ENCODE measurements at regions not wholly inside any gene's neighbourhood (a gene's known extent, or its start where the extent isn't known, plus 50 kb on each side); places are given as distances from the start of the nearest gene placed in this dataset.

GRCh38 chr12:60349232-60349978, 753.6 kb downstream of the SLC16A7 start:
- H3K27me3 ChIP-seq (ENCODE audit: control insufficient read depth, insufficient read depth, low read length): no peaks in the 10 kb centered on the region
- no peak overlapping the region for H3K4me2 ChIP-seq (ENCODE audit: low read length)
- no peaks in the 10 kb centered on the region for H3K4me1 ChIP-seq (ENCODE audit: control insufficient read depth, insufficient read depth, low read length)
- no peaks in the 10 kb centered on the region for H3K36me3 ChIP-seq (ENCODE audit: insufficient read depth, low read length)
- no peak overlapping the region for H3K4me3 ChIP-seq (ENCODE audit: low read length)
- no peaks in the 10 kb centered on the region for H3K9me3 ChIP-seq (replicated peaks; ENCODE audit: low read length)
- H3K9ac ChIP-seq (ENCODE audit: low read depth, low read length): no peak overlapping the region

DNA sequence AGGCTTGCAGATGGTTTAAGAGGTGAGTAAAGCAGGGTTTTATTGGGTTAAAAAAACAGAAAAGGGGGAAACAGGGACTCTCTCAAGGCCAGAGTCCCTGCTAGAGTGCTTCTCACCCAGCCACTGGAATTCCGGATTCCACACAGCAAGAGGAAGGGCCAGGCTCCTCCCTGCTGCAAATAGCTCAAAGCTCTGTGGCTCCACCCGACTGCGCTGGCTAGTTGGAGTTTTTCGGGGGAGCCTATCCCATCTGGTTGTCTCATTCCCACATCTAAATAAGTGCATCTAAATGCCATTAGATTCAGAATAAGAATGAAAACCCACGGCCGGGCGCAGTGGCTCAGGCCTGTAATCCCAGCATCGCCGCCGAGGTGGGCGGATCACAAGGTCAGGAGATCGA, 791.5 kb downstream of the SLC16A7 start:
- Histone ChIP-seq H3K27me3 (ENCODE audit: control insufficient read depth, insufficient read depth, low read length) (no peaks in the 10 kb centered on the region), H3K36me3 (ENCODE audit: insufficient read depth, low read length) (no peaks in the 10 kb centered on the region), H3K9me3 (replicated peaks; ENCODE audit: low read length) (peaks cover 5% of the 10 kb centered on the region), H3K9ac (ENCODE audit: low read depth, low read length) (no peak overlapping the region), H3K4me1 (ENCODE audit: control insufficient read depth, insufficient read depth, low read length) (no peaks in the 10 kb centered on the region), H3K4me3 (ENCODE audit: low read length) (no peak overlapping the region), H3K4me2 (ENCODE audit: low read length) (no peak overlapping the region)

GRCh38 chr12:60391051-60391450, 795.2 kb downstream of the SLC16A7 start:
- no peak overlapping the region for H3K4me3 ChIP-seq (ENCODE audit: low read length)
- no peaks in the 10 kb centered on the region for H3K27me3 ChIP-seq (ENCODE audit: control insufficient read depth, insufficient read depth, low read length)
- no peak overlapping the region for H3K4me2 ChIP-seq (ENCODE audit: low read length)
- no peak overlapping the region for H3K9ac ChIP-seq (ENCODE audit: low read depth, low read length)
- no peaks in the 10 kb centered on the region for H3K4me1 ChIP-seq (ENCODE audit: control insufficient read depth, insufficient read depth, low read length)
- no peaks in the 10 kb centered on the region for H3K36me3 ChIP-seq (ENCODE audit: insufficient read depth, low read length)
- peaks cover 11% of the 10 kb centered on the region for H3K9me3 ChIP-seq (replicated peaks; ENCODE audit: low read length)

DNA sequence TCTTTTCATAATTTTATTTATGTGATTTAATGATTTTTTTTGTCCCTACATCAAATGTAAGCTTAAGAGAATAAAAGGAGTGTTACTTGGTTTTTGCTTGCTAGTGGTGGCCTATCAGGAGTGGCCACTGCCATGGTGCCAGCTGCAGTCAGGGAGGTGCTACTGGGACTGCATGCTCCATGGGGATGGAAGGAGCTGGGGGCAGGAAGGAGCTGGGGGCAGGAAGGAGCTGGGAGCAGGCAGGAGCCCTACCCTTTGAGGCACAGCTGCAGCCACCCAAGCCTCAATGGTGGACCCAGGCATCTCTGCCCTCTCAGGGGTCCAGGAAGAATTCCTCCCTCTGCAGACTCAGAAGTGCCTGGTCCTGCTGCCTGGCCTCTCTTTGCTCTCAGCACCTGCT, 796.0 kb downstream of the SLC16A7 start:
- Histone ChIP-seq H3K4me1 (ENCODE audit: control insufficient read depth, insufficient read depth, low read length) (no peaks in the 10 kb centered on the region), H3K27me3 (ENCODE audit: control insufficient read depth, insufficient read depth, low read length) (no peaks in the 10 kb centered on the region), H3K36me3 (ENCODE audit: insufficient read depth, low read length) (no peaks in the 10 kb centered on the region), H3K9me3 (replicated peaks; ENCODE audit: low read length) (peaks cover 11% of the 10 kb centered on the region), H3K4me3 (ENCODE audit: low read length) (no peak overlapping the region), H3K9ac (ENCODE audit: low read depth, low read length) (no peak overlapping the region), H3K4me2 (ENCODE audit: low read length) (no peak overlapping the region)

DNA sequence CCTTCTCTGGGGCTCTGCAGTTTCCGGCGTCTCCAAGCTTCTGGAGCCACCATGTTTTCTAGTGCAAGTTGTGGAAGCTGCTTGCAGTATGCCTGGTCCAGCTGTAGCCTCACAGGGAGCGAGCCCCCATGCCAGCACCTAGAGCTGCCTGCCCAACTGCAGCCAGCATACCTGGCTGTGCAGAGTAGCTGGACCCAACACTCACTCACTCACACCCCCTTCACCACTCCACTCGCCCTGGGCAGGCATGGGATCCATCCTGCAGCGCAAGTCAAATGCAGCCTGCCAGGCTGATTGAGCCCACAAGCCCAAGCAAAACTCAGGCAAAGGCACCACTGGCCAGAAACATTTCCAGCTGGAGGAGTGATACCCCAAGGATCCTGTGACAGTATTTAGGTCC, 797.3 kb downstream of the SLC16A7 start:
- H3K4me3 ChIP-seq (ENCODE audit: low read length): no peak overlapping the region
- H3K9ac ChIP-seq (ENCODE audit: low read depth, low read length): no peak overlapping the region
- no peaks in the 10 kb centered on the region for H3K27me3 ChIP-seq (ENCODE audit: control insufficient read depth, insufficient read depth, low read length)
- H3K9me3 ChIP-seq (replicated peaks; ENCODE audit: low read length): peaks cover 7% of the 10 kb centered on the region
- no peaks in the 10 kb centered on the region for H3K36me3 ChIP-seq (ENCODE audit: insufficient read depth, low read length)
- no peaks in the 10 kb centered on the region for H3K4me1 ChIP-seq (ENCODE audit: control insufficient read depth, insufficient read depth, low read length)
- H3K4me2 ChIP-seq (ENCODE audit: low read length): no peak overlapping the region

DNA sequence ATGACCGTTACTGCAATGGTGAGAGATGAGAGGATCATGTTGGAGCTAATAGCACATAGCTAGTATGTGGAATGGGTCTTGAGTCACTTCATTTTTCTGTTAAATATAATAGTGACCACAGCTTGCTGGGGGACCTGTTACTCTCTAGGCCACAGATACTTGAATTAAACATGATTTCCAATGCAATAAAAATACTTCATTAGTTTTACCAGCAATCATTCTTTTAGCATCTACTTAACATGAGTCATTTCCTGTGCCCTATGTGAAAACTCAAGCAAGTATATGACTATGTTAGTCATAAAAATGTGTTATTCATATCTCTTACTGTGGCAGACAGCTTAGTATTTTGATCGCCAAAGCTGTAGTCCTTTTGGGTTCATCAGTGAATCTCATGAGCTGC, 798.8 kb downstream of the SLC16A7 start:
- Histone ChIP-seq H3K4me3 (ENCODE audit: low read length) (no peak overlapping the region), H3K27me3 (ENCODE audit: control insufficient read depth, insufficient read depth, low read length) (no peaks in the 10 kb centered on the region), H3K9ac (ENCODE audit: low read depth, low read length) (no peak overlapping the region), H3K36me3 (ENCODE audit: insufficient read depth, low read length) (no peaks in the 10 kb centered on the region), H3K9me3 (replicated peaks; ENCODE audit: low read length) (peaks cover 5% of the 10 kb centered on the region), H3K4me1 (ENCODE audit: control insufficient read depth, insufficient read depth, low read length) (no peaks in the 10 kb centered on the region), H3K4me2 (ENCODE audit: low read length) (no peak overlapping the region)

GRCh38 chr12:60398547-60398946, 802.7 kb downstream of the SLC16A7 start:
- no peaks in the 10 kb centered on the region for H3K36me3 ChIP-seq (ENCODE audit: insufficient read depth, low read length)
- H3K27me3 ChIP-seq (ENCODE audit: control insufficient read depth, insufficient read depth, low read length): no peaks in the 10 kb centered on the region
- H3K4me2 ChIP-seq (ENCODE audit: low read length): no peak overlapping the region
- no peak overlapping the region for H3K4me3 ChIP-seq (ENCODE audit: low read length)
- H3K9me3 ChIP-seq (replicated peaks; ENCODE audit: low read length): no peaks in the 10 kb centered on the region
- H3K9ac ChIP-seq (ENCODE audit: low read depth, low read length): no peak overlapping the region
- H3K4me1 ChIP-seq (ENCODE audit: control insufficient read depth, insufficient read depth, low read length): no peaks in the 10 kb centered on the region

DNA sequence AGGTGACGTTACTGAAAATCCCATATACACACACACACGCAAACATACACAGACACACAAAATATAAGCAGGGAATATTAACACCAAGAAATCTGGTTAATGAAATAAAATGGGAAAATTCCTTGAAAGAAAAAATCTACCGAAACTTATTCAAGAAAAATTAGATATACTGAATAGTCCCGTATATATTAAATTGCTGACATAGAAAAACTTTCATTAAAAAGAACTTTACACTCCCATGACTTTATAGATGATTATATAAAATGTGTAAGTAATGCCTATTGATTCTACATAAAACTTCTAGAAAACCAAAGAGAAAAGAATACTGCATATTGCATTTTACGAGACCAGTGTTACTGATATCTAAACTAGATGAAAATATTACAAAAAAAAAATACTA, 803.2 kb downstream of the SLC16A7 start:
- no peaks in the 10 kb centered on the region for H3K36me3 ChIP-seq (ENCODE audit: insufficient read depth, low read length)
- H3K9ac ChIP-seq (ENCODE audit: low read depth, low read length): no peak overlapping the region
- no peaks in the 10 kb centered on the region for H3K4me1 ChIP-seq (ENCODE audit: control insufficient read depth, insufficient read depth, low read length)
- no peaks in the 10 kb centered on the region for H3K9me3 ChIP-seq (replicated peaks; ENCODE audit: low read length)
- no peaks in the 10 kb centered on the region for H3K27me3 ChIP-seq (ENCODE audit: control insufficient read depth, insufficient read depth, low read length)
- no peak overlapping the region for H3K4me3 ChIP-seq (ENCODE audit: low read length)
- no peak overlapping the region for H3K4me2 ChIP-seq (ENCODE audit: low read length)

GRCh38 chr12:60402996-60403395, 807.2 kb downstream of the SLC16A7 start:
- H3K36me3 ChIP-seq (ENCODE audit: insufficient read depth, low read length): no peaks in the 10 kb centered on the region
- no peaks in the 10 kb centered on the region for H3K4me1 ChIP-seq (ENCODE audit: control insufficient read depth, insufficient read depth, low read length)
- no peak overlapping the region for H3K4me2 ChIP-seq (ENCODE audit: low read length)
- no peaks in the 10 kb centered on the region for H3K9me3 ChIP-seq (replicated peaks; ENCODE audit: low read length)
- H3K27me3 ChIP-seq (ENCODE audit: control insufficient read depth, insufficient read depth, low read length): no peaks in the 10 kb centered on the region
- H3K9ac ChIP-seq (ENCODE audit: low read depth, low read length): no peak overlapping the region
- H3K4me3 ChIP-seq (ENCODE audit: low read length): no peak overlapping the region

GRCh38 chr12:60415351-60415750, 819.5 kb downstream of the SLC16A7 start:
- H3K9ac ChIP-seq (ENCODE audit: low read depth, low read length): no peak overlapping the region
- no peak overlapping the region for H3K4me3 ChIP-seq (ENCODE audit: low read length)
- H3K36me3 ChIP-seq (ENCODE audit: insufficient read depth, low read length): no peaks in the 10 kb centered on the region
- no peak overlapping the region for H3K4me2 ChIP-seq (ENCODE audit: low read length)
- H3K9me3 ChIP-seq (replicated peaks; ENCODE audit: low read length): no peaks in the 10 kb centered on the region
- no peaks in the 10 kb centered on the region for H3K4me1 ChIP-seq (ENCODE audit: control insufficient read depth, insufficient read depth, low read length)
- no peaks in the 10 kb centered on the region for H3K27me3 ChIP-seq (ENCODE audit: control insufficient read depth, insufficient read depth, low read length)

DNA sequence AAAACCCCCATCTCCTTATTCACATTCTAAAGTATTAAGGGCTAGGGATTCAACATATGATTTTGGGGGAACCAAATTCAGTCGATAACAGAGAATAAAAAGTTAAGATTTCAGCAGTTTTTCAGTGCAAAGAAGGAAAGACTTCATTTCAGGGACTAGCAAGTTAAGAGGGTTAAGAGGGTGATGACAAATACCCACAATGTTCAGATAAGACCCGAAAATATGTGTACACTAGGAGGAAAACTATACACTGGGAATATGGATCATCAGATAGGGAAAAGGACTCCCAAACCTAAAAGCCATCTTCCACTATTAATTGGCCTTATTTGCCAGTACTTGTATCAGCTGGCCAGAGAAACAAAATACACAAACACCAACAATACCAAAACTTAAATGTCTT, 824.2 kb downstream of the SLC16A7 start:
- Histone ChIP-seq H3K4me1 (ENCODE audit: control insufficient read depth, insufficient read depth, low read length) (no peaks in the 10 kb centered on the region), H3K4me2 (ENCODE audit: low read length) (no peak overlapping the region), H3K9me3 (replicated peaks; ENCODE audit: low read length) (no peaks in the 10 kb centered on the region), H3K4me3 (ENCODE audit: low read length) (no peak overlapping the region), H3K36me3 (ENCODE audit: insufficient read depth, low read length) (no peaks in the 10 kb centered on the region), H3K9ac (ENCODE audit: low read depth, low read length) (no peak overlapping the region), H3K27me3 (ENCODE audit: control insufficient read depth, insufficient read depth, low read length) (no peaks in the 10 kb centered on the region)

DNA sequence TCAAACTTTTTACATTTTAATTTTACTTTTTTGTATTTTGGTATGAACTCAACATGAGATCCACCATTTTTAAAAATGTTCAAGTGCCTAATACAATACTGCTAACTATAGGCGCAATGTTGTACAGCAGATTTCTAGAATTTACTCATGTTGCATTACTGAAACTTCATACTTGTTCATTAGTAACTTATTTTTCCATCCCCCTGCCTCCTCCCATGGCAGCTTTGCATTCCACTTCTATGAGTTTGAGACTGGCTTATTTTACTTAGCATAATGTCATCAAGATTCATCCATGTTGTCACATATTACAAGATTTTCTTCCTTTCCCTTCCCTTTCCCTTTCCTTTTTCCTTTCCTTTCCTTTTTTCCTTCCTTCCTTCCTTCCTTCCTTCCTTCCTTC, 825.9 kb downstream of the SLC16A7 start:
- Histone ChIP-seq H3K4me1 (ENCODE audit: control insufficient read depth, insufficient read depth, low read length) (no peaks in the 10 kb centered on the region), H3K9ac (ENCODE audit: low read depth, low read length) (no peak overlapping the region), H3K4me3 (ENCODE audit: low read length) (no peak overlapping the region), H3K36me3 (ENCODE audit: insufficient read depth, low read length) (no peaks in the 10 kb centered on the region), H3K27me3 (ENCODE audit: control insufficient read depth, insufficient read depth, low read length) (no peaks in the 10 kb centered on the region), H3K4me2 (ENCODE audit: low read length) (no peak overlapping the region), H3K9me3 (replicated peaks; ENCODE audit: low read length) (no peaks in the 10 kb centered on the region)
